Spinal cord (tissue), 9 donors: ENCODE measurements at regions not wholly inside any gene's neighbourhood (a gene's known extent, or its start where the extent isn't known, plus 50 kb on each side); places are given as distances from the start of the nearest gene placed in this dataset.
"Not testable (repeated sequence)": the region's sequence is repeated elsewhere in the genome, so short reads cannot be mapped to it uniquely, and the experiment has no call there.

Experiments used
- DNase-seq, 6 donors: peaks; one replicate each; pipeline versions ENCODE4 v3.0.0 to v3.0.0-alpha.2; 2013 to 2015; ENCODE audit warnings: low spot score in 6 of 6, low read depth in 4 of 6
- H3K27ac ChIP-seq: one replicate; pipeline ENCODE4 v1.5.1; 2013; ENCODE audit warnings: low read depth, low read length, control low read depth
- H3K27me3 ChIP-seq: one replicate; pipeline ENCODE4 v1.6.1; 2013; ENCODE audit warnings: low read length; ENCODE audit not compliant: control insufficient read depth, insufficient read depth
- H3K36me3 ChIP-seq: one replicate; pipeline ENCODE4 v1.6.1; 2013; ENCODE audit warnings: low read length; ENCODE audit not compliant: control insufficient read depth, insufficient read depth
- H3K4me1 ChIP-seq: one replicate; pipeline ENCODE4 v1.6.1; 2013; ENCODE audit warnings: low read length; ENCODE audit not compliant: control insufficient read depth, insufficient read depth
- H3K4me3 ChIP-seq: one replicate; pipeline ENCODE4 v1.5.1; 2013; ENCODE audit warnings: low read depth, low read length, control low read depth
- H3K9me3 ChIP-seq: one replicate; pipeline ENCODE4 v1.6.1; 2013; ENCODE audit warnings: low read length; ENCODE audit not compliant: control insufficient read depth, insufficient read depth
- WGBS: methylation state at CpG from one replicate; pipeline ENCODE4 v1.1.5; 2013; ENCODE audit warnings: missing lambda C conversion rate; ENCODE audit not compliant: insufficient coverage; 5-methylcytosine and 5-hydroxymethylcytosine counted together
- donor health status: healthy.

- Histone ChIP-seq H3K4me3 (no peak overlapping the region), H3K9me3 (peaks cover 1% of the 10 kb centered on the region), H3K27me3 (no peaks in the 10 kb centered on the region), H3K27ac (peak overlapping the region; percentile 74), H3K4me1 (no peaks in the 10 kb centered on the region), H3K36me3 (no peaks in the 10 kb centered on the region)
- no CpG with 5 or more reads among the region's 5 CpGs for WGBS
- DNase-seq, result peak in 2 of 6 donors; percentile 50 to 66
These were observed 500.7 kb downstream of the SPATA31D1 start for GRCh38 chr9:82489201-82489821.

DNA sequence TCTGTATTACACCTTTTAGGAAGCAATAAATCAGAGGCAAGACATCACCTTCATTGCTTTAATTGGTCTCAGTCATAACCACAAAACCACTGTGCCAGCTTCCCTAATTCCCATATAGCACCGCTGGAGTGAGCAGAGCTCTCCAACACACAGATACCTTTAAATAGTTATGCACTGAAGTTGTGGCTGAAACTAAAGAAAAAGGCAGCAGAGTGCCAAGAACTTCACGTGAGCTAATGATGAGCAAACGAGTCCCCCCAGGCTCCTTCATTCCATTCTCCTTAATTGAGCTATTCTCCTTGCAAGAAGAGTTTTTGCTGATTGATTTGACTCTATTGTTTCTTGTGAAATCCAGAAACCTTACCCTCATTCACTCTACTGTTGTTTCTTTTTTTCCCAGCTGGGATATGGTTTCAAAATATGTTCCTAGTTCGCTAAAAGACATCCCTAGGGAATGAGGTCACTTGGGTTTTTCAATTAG is 501.5 kb downstream of the SPATA31D1 start:
- WGBS, result no CpG with 5 or more reads among the region's 4 CpGs
- Histone ChIP-seq H3K4me1 (no peaks in the 10 kb centered on the region), H3K27ac (peak overlapping the region; percentile 74), H3K4me3 (no peak overlapping the region), H3K36me3 (no peaks in the 10 kb centered on the region), H3K27me3 (no peaks in the 10 kb centered on the region), H3K9me3 (peaks cover 1% of the 10 kb centered on the region)
- peak in 3 of 6 donors; percentile 38 to 92 (median 47) for DNase-seq

DNA sequence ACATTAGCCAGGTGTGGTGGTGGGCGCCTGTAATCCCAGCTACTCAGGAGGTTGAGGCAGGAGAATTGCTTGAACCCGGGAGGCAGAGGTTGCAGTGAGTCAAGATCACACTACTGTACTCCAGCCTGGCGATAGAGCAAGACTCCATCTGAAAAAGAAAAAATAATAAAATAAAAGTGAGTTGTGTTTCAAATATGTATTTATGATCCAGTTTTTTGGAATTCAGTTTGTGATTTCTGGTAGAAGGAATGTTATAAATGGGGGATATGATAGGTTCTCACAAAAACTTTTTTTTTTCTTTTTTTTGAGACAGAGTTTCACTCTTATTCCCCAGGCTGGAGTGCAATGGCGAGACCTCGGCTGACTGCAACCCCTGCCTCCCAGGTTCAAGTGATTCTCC is 502.2 kb downstream of the SPATA31D1 start:
- H3K4me3 ChIP-seq, H3K27ac ChIP-seq, DNase-seq, H3K4me1 ChIP-seq, H3K36me3 ChIP-seq, H3K27me3 ChIP-seq, H3K9me3 ChIP-seq: not testable (repeated sequence)
- WGBS, result 100% methylated on average over 1 of the region's 5 CpGs

GRCh38 chr9:82491604-82492003 is 503.0 kb downstream of the SPATA31D1 start:
- no peaks in the 10 kb centered on the region for H3K36me3 ChIP-seq
- 60% methylated on average over 1 of the region's 3 CpGs for WGBS
- no peaks in the 10 kb centered on the region for H3K27me3 ChIP-seq
- no peak overlapping the region for H3K27ac ChIP-seq
- no peaks in the 10 kb centered on the region for H3K4me1 ChIP-seq
- DNase-seq, result no peak
- H3K9me3 ChIP-seq, result no peaks in the 10 kb centered on the region
- H3K4me3 ChIP-seq, result no peak overlapping the region

GRCh38 chr9:82492274-82492673 is 503.7 kb downstream of the SPATA31D1 start:
- H3K4me1 ChIP-seq, result no peaks in the 10 kb centered on the region
- DNase-seq, result no peak
- H3K27me3 ChIP-seq, result no peaks in the 10 kb centered on the region
- H3K9me3 ChIP-seq, result no peaks in the 10 kb centered on the region
- H3K4me3 ChIP-seq, result no peak overlapping the region
- no peak overlapping the region for H3K27ac ChIP-seq
- H3K36me3 ChIP-seq, result no peaks in the 10 kb centered on the region
- 52% methylated on average over 2 of the region's 4 CpGs for WGBS

GRCh38 chr9:82495884-82496777 is 507.6 kb downstream of the SPATA31D1 start:
- Histone ChIP-seq H3K4me1 (no peaks in the 10 kb centered on the region), H3K36me3 (no peaks in the 10 kb centered on the region), H3K9me3 (no peaks in the 10 kb centered on the region), H3K4me3 (no peak overlapping the region), H3K27ac (no peak overlapping the region), H3K27me3 (no peaks in the 10 kb centered on the region)
- no peak for DNase-seq
- WGBS, result 94% methylated on average over 16 of the region's 16 CpGs

DNA sequence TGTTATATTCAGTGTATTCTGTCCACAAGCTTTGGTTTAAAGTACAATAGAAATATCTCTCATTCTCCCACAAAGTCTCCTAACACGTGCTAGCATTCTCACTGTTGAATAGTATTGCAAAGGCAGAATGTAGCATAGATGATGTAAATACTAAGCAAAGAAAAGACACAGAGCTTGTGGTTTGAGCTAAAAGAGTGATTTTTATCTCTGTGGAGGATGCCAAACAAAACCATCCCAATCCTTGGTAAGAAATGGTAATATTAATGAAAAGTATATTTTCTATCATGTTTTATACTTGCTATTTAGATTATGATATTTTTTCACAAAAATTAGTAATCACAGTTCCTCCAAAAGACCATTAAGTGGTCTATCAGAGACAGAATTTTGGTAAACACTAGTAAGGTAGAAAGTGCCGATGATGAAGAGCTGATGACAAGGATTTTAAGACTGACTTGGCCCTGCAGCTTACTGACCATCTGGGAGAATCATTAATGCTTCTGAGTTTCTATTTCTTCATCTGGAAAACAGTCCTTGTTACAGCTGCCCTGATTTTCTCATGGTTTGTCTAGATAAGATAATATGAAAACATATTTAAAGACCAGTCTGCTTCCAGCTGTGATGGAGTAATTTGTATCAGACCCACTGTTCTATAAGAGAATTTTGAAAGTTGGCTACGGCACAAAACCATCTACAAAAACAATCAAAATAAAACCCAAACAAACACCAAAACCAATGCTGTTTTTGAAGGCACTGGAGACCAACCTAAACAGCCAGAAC is 510.2 kb downstream of the SPATA31D1 start:
- DNase-seq, result no peak
- Histone ChIP-seq H3K36me3 (no peaks in the 10 kb centered on the region), H3K4me3 (no peak overlapping the region), H3K9me3 (no peaks in the 10 kb centered on the region), H3K4me1 (no peaks in the 10 kb centered on the region), H3K27ac (no peak overlapping the region), H3K27me3 (no peaks in the 10 kb centered on the region)
- 100% methylated on average over 1 of the region's 3 CpGs for WGBS

GRCh38 chr9:82499337-82499736 is 510.8 kb downstream of the SPATA31D1 start:
- no peaks in the 10 kb centered on the region for H3K9me3 ChIP-seq
- no peaks in the 10 kb centered on the region for H3K36me3 ChIP-seq
- no peak overlapping the region for H3K27ac ChIP-seq
- H3K27me3 ChIP-seq, result no peaks in the 10 kb centered on the region
- no peak for DNase-seq
- no peak overlapping the region for H3K4me3 ChIP-seq
- no peaks in the 10 kb centered on the region for H3K4me1 ChIP-seq

GRCh38 chr9:82504620-82505019 is 516.0 kb downstream of the SPATA31D1 start:
- no peaks in the 10 kb centered on the region for H3K36me3 ChIP-seq
- H3K27ac ChIP-seq, result no peak overlapping the region
- no peaks in the 10 kb centered on the region for H3K4me1 ChIP-seq
- DNase-seq, result no peak
- 65% methylated on average over 2 of the region's 2 CpGs for WGBS
- no peaks in the 10 kb centered on the region for H3K9me3 ChIP-seq
- no peaks in the 10 kb centered on the region for H3K27me3 ChIP-seq
- H3K4me3 ChIP-seq, result no peak overlapping the region
